Neural cell (in vitro differentiated cells): ENCODE measurements at regions not wholly inside any gene's neighbourhood (a gene's known extent, or its start where the extent isn't known, plus 50 kb on each side); places are given as distances from the start of the nearest gene placed in this dataset.

Source experiments
- H2AFZ ChIP-seq: fragments of 200-600, 300-800 bp; sonication (generic), shearing (Covaris generic); 2 replicates; pipeline ENCODE4 v1.6.0; 2014; ENCODE audit warnings: low read depth, mild to moderate bottlenecking, antibody characterized with exemption, low read length, moderate library complexity
- H3F3A ChIP-seq: fragments of 200-600 bp; shearing (Covaris generic); 2 replicates; pipeline ENCODE4 v1.6.1; 2016; ENCODE audit warnings: mild to moderate bottlenecking, moderate library complexity, mixed read lengths, antibody characterized with exemption, low read length; ENCODE audit not compliant: insufficient read depth, poor library complexity, severe bottlenecking
- H3K27ac ChIP-seq: fragments of 200-600, 300-800 bp; sonication (generic), shearing (Covaris generic); 2 replicates; pipeline ENCODE4 v1.5.1; 2014; ENCODE audit warnings: mild to moderate bottlenecking, low read length, moderate library complexity
- H3K27me3 ChIP-seq: fragments of 300-800, 200-600 bp; sonication (generic), shearing (Covaris generic); 2 replicates; pipeline ENCODE4 v1.6.0; 2014; ENCODE audit warnings: mild to moderate bottlenecking, low read depth, low read length, moderate library complexity; ENCODE audit not compliant: insufficient read depth
- H3K36me3 ChIP-seq: fragments of 300-800, 200-600 bp; sonication (generic), shearing (Covaris generic); 2 replicates; pipeline ENCODE4 v1.5.1; 2014; ENCODE audit warnings: mild to moderate bottlenecking, antibody characterized with exemption, low read length, moderate library complexity; ENCODE audit not compliant: insufficient read depth
- H3K4me2 ChIP-seq: fragments of 300-800, 200-600 bp; sonication (generic), shearing (Covaris generic); 2 replicates; pipeline ENCODE4 v1.6.0; 2014; ENCODE audit warnings: mild to moderate bottlenecking, low read length
- H3K4me3 ChIP-seq: fragments of 300-800, 200-600 bp; sonication (generic), shearing (Covaris generic); 2 replicates; pipeline ENCODE4 v1.5.1; 2014; ENCODE audit warnings: mild to moderate bottlenecking, low read length, moderate library complexity
- H3K79me2 ChIP-seq: fragments of 200-600 bp; shearing (Covaris generic); replicated peaks from 2 replicates; pipeline ENCODE4 v1.6.0; 2014; ENCODE audit warnings: mild to moderate bottlenecking, low read length, moderate library complexity; ENCODE audit not compliant: insufficient read depth
- H3K9ac ChIP-seq: fragments of 300-800, 200-600 bp; sonication (generic), shearing (Covaris generic); 2 replicates; pipeline ENCODE4 v1.6.1; 2016; ENCODE audit warnings: mild to moderate bottlenecking, low read length, mixed read lengths
- H3K9me2 ChIP-seq: fragments of 200-600 bp; shearing (Covaris generic); 2 replicates; pipeline ENCODE4 v1.6.1; 2016; ENCODE audit warnings: mild to moderate bottlenecking, low read length, mixed read lengths; ENCODE audit not compliant: insufficient read depth
- H3K9me3 ChIP-seq: fragments of 200-600, 300-800 bp; sonication (generic), shearing (Covaris generic); 2 replicates; pipeline ENCODE4 v1.6.1; 2016; ENCODE audit warnings: mild to moderate bottlenecking, mixed run types, low read length, moderate library complexity, mixed read lengths
- H4K20me1 ChIP-seq: fragments of 200-600 bp; shearing (Covaris generic); 2 replicates; pipeline ENCODE4 v1.6.1; 2016; ENCODE audit warnings: mild to moderate bottlenecking, mixed run types; ENCODE audit not compliant: insufficient read depth
- CTCF ChIP-seq: fragments of 450-650 bp; IDR thresholded peaks from 2 replicates; pipeline ENCODE4 v1.5.1; 2014; ENCODE audit warnings: antibody characterized with exemption, mild to moderate bottlenecking, moderate library complexity; ENCODE audit not compliant: poor library complexity, severe bottlenecking
- EP300 ChIP-seq: fragments of 450-650 bp; conservative IDR thresholded peaks from 2 replicates; pipeline ENCODE4 v1.6.1; 2014; ENCODE audit warnings: antibody characterized with exemption, mild to moderate bottlenecking, moderate library complexity; ENCODE audit not compliant: poor library complexity, severe bottlenecking
- EZH2 ChIP-seq: fragments of 200-600, 300-800 bp; shearing (Covaris generic), sonication (generic); IDR thresholded peaks from 2 replicates; pipeline ENCODE4 v1.6.1; 2014; ENCODE audit warnings: antibody characterized with exemption, low read length, borderline replicate concordance, mild to moderate bottlenecking; ENCODE audit not compliant: insufficient read depth, poor library complexity, severe bottlenecking
- MXI1 ChIP-seq: fragments of 450-650 bp; conservative IDR thresholded peaks from 2 replicates; pipeline ENCODE4 v1.6.1; 2014; ENCODE audit warnings: antibody characterized with exemption, mild to moderate bottlenecking; ENCODE audit not compliant: poor library complexity, severe bottlenecking
- POLR2AphosphoS5 ChIP-seq: IDR thresholded peaks from 2 replicates; pipeline ENCODE4 v1.6.1; 2012
- RAD21 ChIP-seq: fragments of 450-650 bp; conservative IDR thresholded peaks from 2 replicates; pipeline ENCODE4 v1.6.1; 2014; ENCODE audit warnings: antibody characterized with exemption, mild to moderate bottlenecking, moderate library complexity
- REST ChIP-seq: IDR thresholded peaks from 2 replicates; pipeline ENCODE4 v1.6.1; 2012; ENCODE audit warnings: borderline replicate concordance
- SMC3 ChIP-seq: fragments of 450-650 bp; conservative IDR thresholded peaks from 2 replicates; pipeline ENCODE4 v1.6.1; 2014; ENCODE audit warnings: antibody characterized with exemption, mild to moderate bottlenecking, moderate library complexity; ENCODE audit not compliant: poor library complexity
- TAF1 ChIP-seq: IDR thresholded peaks from 2 replicates; pipeline ENCODE4 v1.6.1; 2012; ENCODE audit warnings: low read depth

- H3K9me2 ChIP-seq: no peaks in the 10 kb centered on the region
- no peaks in the 10 kb centered on the region for H3F3A ChIP-seq
- H3K4me3 ChIP-seq: no peak overlapping the region
- H3K27me3 ChIP-seq: no peaks in the 10 kb centered on the region
- no peak overlapping the region for H2AFZ ChIP-seq
- H3K27ac ChIP-seq: no peak overlapping the region
- H3K79me2 ChIP-seq: no peaks in the 10 kb centered on the region
- no peaks in the 10 kb centered on the region for H4K20me1 ChIP-seq
- H3K4me2 ChIP-seq: no peak overlapping the region
- H3K36me3 ChIP-seq: no peaks in the 10 kb centered on the region
- no peak for TF ChIP-seq EP300
- no peak for TF ChIP-seq REST
- no peak for TF ChIP-seq CTCF
- no peak for TF ChIP-seq POLR2AphosphoS5
- TF ChIP-seq SMC3: no peak
- no peak for TF ChIP-seq RAD21
- TF ChIP-seq MXI1: no peak
- H3K9me3 ChIP-seq: no peaks in the 10 kb centered on the region
- no peak overlapping the region for H3K9ac ChIP-seq
These were observed 349.2 kb upstream of the RORB start for GRCh38 chr9:74147906-74148305.

GRCh38 chr9:74172874-74173273, 324.3 kb upstream of the RORB start:
- H3K36me3 ChIP-seq: no peaks in the 10 kb centered on the region
- H3K4me2 ChIP-seq: no peak overlapping the region

More at GRCh38 chr9:74172874-74173273, 324.3 kb upstream of the RORB start:
- H3K27ac ChIP-seq: no peak overlapping the region
- H3F3A ChIP-seq: no peaks in the 10 kb centered on the region
- no peaks in the 10 kb centered on the region for H3K79me2 ChIP-seq
- H3K9ac ChIP-seq: no peak overlapping the region
- no peak overlapping the region for H2AFZ ChIP-seq
- H3K27me3 ChIP-seq: no peaks in the 10 kb centered on the region
- no peaks in the 10 kb centered on the region for H4K20me1 ChIP-seq
- TF ChIP-seq SMC3 (no peak), MXI1 (no peak), EZH2 (no peak), POLR2AphosphoS5 (no peak), REST (no peak), TAF1 (no peak), CTCF (no peak), EP300 (no peak)
- H3K9me3 ChIP-seq: no peaks in the 10 kb centered on the region
- no peak overlapping the region for H3K4me3 ChIP-seq
- H3K9me2 ChIP-seq: no peaks in the 10 kb centered on the region
